ENCODE measurements at regions not wholly inside any gene's neighbourhood (a gene's known extent, or its start where the extent isn't known, plus 50 kb on each side); places are given as distances from the start of the nearest gene placed in this dataset.
A peak's percentile ranks its signal among the peaks of the same experiment; 100 is the strongest.

- no TSS peak for BruUV-seq (replicated peaks)
- intact Hi-C loops (cut with micrococcal nuclease; ENCODE audit: unreplicated experiment), result no loop called here
- no peak for TF ChIP-seq CTCF (conservative IDR thresholded peaks at IDR 0.05; ENCODE audit: low read depth, low read length)
- TF ChIP-seq EZH2 (IDR thresholded peaks at IDR 0.05; ENCODE audit: borderline replicate concordance, low read depth, low read length, poor library complexity, severe bottlenecking), result no peak
- ChIA-PET POLR2A (ENCODE audit: low non-redundant PET) (no interaction called here), CTCF (no interaction called here)
- Histone ChIP-seq H3K9me3 (ENCODE audit: low read depth, low read length, poor library complexity, severe bottlenecking) (peaks cover 4% of the 10 kb centered on the region), H3K4me1 (ENCODE audit: insufficient read depth, low read length, poor library complexity, severe bottlenecking) (no peaks in the 10 kb centered on the region), H3K36me3 (ENCODE audit: insufficient read depth, low read length, poor library complexity, severe bottlenecking) (no peaks in the 10 kb centered on the region), H3K27ac (ENCODE audit: low read depth, low read length, poor library complexity, severe bottlenecking) (no peak overlapping the region), H3K4me3 (ENCODE audit: low read depth, low read length, poor library complexity, severe bottlenecking) (no peak overlapping the region), H3K27me3 (replicated peaks; ENCODE audit: insufficient read depth, low read depth, low read length, poor library complexity) (peaks cover 5% of the 10 kb centered on the region)
- no peak for DNase-seq (ENCODE audit: low spot score)
These were observed 64.8 kb upstream of the LOXL4 start for GRCh38 chr10:98332623-98333269.

GRCh38 chr10:98331885-98332284 is 63.9 kb upstream of the LOXL4 start:
- POLR2A ChIA-PET (ENCODE audit: low non-redundant PET), result no interaction called here
- Histone ChIP-seq H3K36me3 (ENCODE audit: insufficient read depth, low read length, poor library complexity, severe bottlenecking) (no peaks in the 10 kb centered on the region), H3K27ac (ENCODE audit: low read depth, low read length, poor library complexity, severe bottlenecking) (no peak overlapping the region), H3K4me1 (ENCODE audit: insufficient read depth, low read length, poor library complexity, severe bottlenecking) (no peaks in the 10 kb centered on the region), H3K4me3 (ENCODE audit: low read depth, low read length, poor library complexity, severe bottlenecking) (no peak overlapping the region), H3K27me3 (replicated peaks; ENCODE audit: insufficient read depth, low read depth, low read length, poor library complexity) (peaks cover 5% of the 10 kb centered on the region), H3K9me3 (ENCODE audit: low read depth, low read length, poor library complexity, severe bottlenecking) (peaks cover 4% of the 10 kb centered on the region)
- no TSS peak for BruUV-seq (replicated peaks)
- intact Hi-C loops (cut with micrococcal nuclease; ENCODE audit: unreplicated experiment), result no loop called here
- DNase-seq (ENCODE audit: low spot score), result peak; percentile 19
- TF ChIP-seq EZH2 (IDR thresholded peaks at IDR 0.05; ENCODE audit: borderline replicate concordance, low read depth, low read length, poor library complexity, severe bottlenecking) (no peak), CTCF (conservative IDR thresholded peaks at IDR 0.05; ENCODE audit: low read depth, low read length) (peak; percentile 54)
- CTCF ChIA-PET, result no interaction called here

- CTCF ChIA-PET, result no interaction called here
- Histone ChIP-seq H3K4me3 (ENCODE audit: low read depth, low read length, poor library complexity, severe bottlenecking) (no peak overlapping the region), H3K36me3 (ENCODE audit: insufficient read depth, low read length, poor library complexity, severe bottlenecking) (no peaks in the 10 kb centered on the region), H3K27ac (ENCODE audit: low read depth, low read length, poor library complexity, severe bottlenecking) (no peak overlapping the region), H3K27me3 (replicated peaks; ENCODE audit: insufficient read depth, low read depth, low read length, poor library complexity) (peaks cover 9% of the 10 kb centered on the region), H3K9me3 (ENCODE audit: low read depth, low read length, poor library complexity, severe bottlenecking) (peaks cover 4% of the 10 kb centered on the region), H3K4me1 (ENCODE audit: insufficient read depth, low read length, poor library complexity, severe bottlenecking) (no peaks in the 10 kb centered on the region)
- no peak for TF ChIP-seq EZH2 (IDR thresholded peaks at IDR 0.05; ENCODE audit: borderline replicate concordance, low read depth, low read length, poor library complexity, severe bottlenecking)
- TF ChIP-seq CTCF (conservative IDR thresholded peaks at IDR 0.05; ENCODE audit: low read depth, low read length), result no peak
- POLR2A ChIA-PET (ENCODE audit: low non-redundant PET), result no interaction called here
- no peak for DNase-seq (ENCODE audit: low spot score)
- intact Hi-C loops (cut with micrococcal nuclease; ENCODE audit: unreplicated experiment), result no loop called here
- BruUV-seq (replicated peaks), result no TSS peak
These were observed 63.0 kb upstream of the LOXL4 start for GRCh38 chr10:98330987-98331386.
